HepG2 (cell line): ENCODE measurements at regions not wholly inside any gene's neighbourhood (a gene's known extent, or its start where the extent isn't known, plus 50 kb on each side); places are given as distances from the start of the nearest gene placed in this dataset.

Source experiments
- ATAC-seq: fragments of 200-7000 bp; cut with Tn5 transposase; 3 replicates; pipeline ENCODE4 v1.9.1; 2020; ENCODE audit warnings: mild to moderate bottlenecking, moderate library complexity
- BruUV-seq: library from RNA; stranded (reverse); fragments of 400-500 nt; replicated peaks from 2 replicates; lab custom pipeline; 2021; lab: Mats Ljungman, UMichigan
- CTCF ChIA-PET: fragments of 300-600 bp; formaldehyde crosslinking; extraction: SDS; loops from one replicate; lab custom pipeline; 2021; ENCODE audit warnings: low total read pairs, inconsistent platforms, low intra/inter-chr PET ratio; lab: Yijun Ruan, JAX
- POLR2A ChIA-PET: fragments of 350-600 bp; sonication (Branson Sonifier 250); formaldehyde crosslinking; loops from one replicate; lab custom pipeline; 2020; ENCODE audit warnings: antibody characterized with exemption, inconsistent platforms; lab: Yijun Ruan, JAX
- DNase-seq: peaks from one replicate; pipeline ENCODE4 v3.0.0-alpha.2; 2015; ENCODE audit warnings: low spot score
- FAIRE-seq: peaks from 3 replicates; lab custom pipeline; 2011; peaks lifted over from hg19 to GRCh38; lab: Jason Lieb, UNC
- H2AFZ ChIP-seq: one replicate; pipeline ENCODE4 v1.6.1; 2011; ENCODE audit warnings: low read length, inconsistent platforms
- H3K27ac ChIP-seq: fragments of 300-600 bp; 3 replicates; pipeline ENCODE4 v1.8.0; 2011; ENCODE audit warnings: mixed run types, mild to moderate bottlenecking, mixed read lengths, low read length, inconsistent platforms; ENCODE audit not compliant: insufficient read depth; ENCODE audit errors: extremely low read length
- H3K27me3 ChIP-seq, 2 experiments: fragments of 200-600 bp in 1 of 2; 2 replicates in 1 of 2; 3 replicates in 1 of 2; pipeline versions ENCODE4 v1.6.0 to v1.8.0; 2011; ENCODE audit warnings: low read length in 2 of 2, mild to moderate bottlenecking in 2 of 2, moderate library complexity in 2 of 2, inconsistent platforms in 1 of 2; ENCODE audit not compliant: insufficient read depth in 2 of 2, control insufficient read depth in 1 of 2
- H3K36me3 ChIP-seq, 2 experiments: fragments of 200-600 bp in 1 of 2; replicated peaks in 1 of 2; 2 replicates in 1 of 2; 3 replicates in 1 of 2; pipeline versions ENCODE4 v1.5.1 to v1.8.0; 2011; ENCODE audit warnings: low read length in 2 of 2, inconsistent platforms in 1 of 2; ENCODE audit not compliant: insufficient read depth in 2 of 2, control insufficient read depth in 1 of 2
- H3K4me1 ChIP-seq: 2 replicates; pipeline ENCODE4 v1.5.1; 2012; ENCODE audit warnings: low read length, inconsistent platforms; ENCODE audit not compliant: insufficient read depth
- H3K4me2 ChIP-seq: 2 replicates; pipeline ENCODE4 v1.6.0; 2011; ENCODE audit warnings: low read depth, low read length, inconsistent platforms
- H3K4me3 ChIP-seq, 3 experiments: fragments of 200-600 bp in 1 of 3; sonication (generic), shearing (Covaris generic) in 1 of 3; replicated peaks in 1 of 3; 2 replicates each; pipeline ENCODE4 v1.5.1; 2011 to 2016; ENCODE audit warnings: low read length in 3 of 3, inconsistent platforms in 2 of 3, low read depth in 2 of 3, mild to moderate bottlenecking in 2 of 3, control low read depth in 1 of 3, mixed read lengths in 1 of 3; ENCODE audit not compliant: insufficient read depth in 1 of 3
- H3K79me2 ChIP-seq: one replicate; pipeline ENCODE4 v1.6.1; 2011; ENCODE audit warnings: low read length, inconsistent platforms; ENCODE audit not compliant: insufficient read depth
- H3K9ac ChIP-seq: 2 replicates; pipeline ENCODE4 v1.6.0; 2011; ENCODE audit warnings: mild to moderate bottlenecking, low read depth, low read length, inconsistent platforms; ENCODE audit not compliant: insufficient read depth
- H3K9me3 ChIP-seq: 2 replicates; pipeline ENCODE4 v1.5.1; 2012; ENCODE audit warnings: mild to moderate bottlenecking, low read length
- H4K20me1 ChIP-seq: 2 replicates; pipeline ENCODE4 v1.6.0; 2011; ENCODE audit warnings: inconsistent platforms, mild to moderate bottlenecking, low read length, moderate library complexity; ENCODE audit not compliant: insufficient read depth
- GATAD2A ChIP-seq: IDR thresholded peaks from 2 replicates; pipeline ENCODE4 v1.6.1; 2016
- KDM4B ChIP-seq: sonication (generic); formaldehyde crosslinking; IDR thresholded peaks from 2 replicates; pipeline ENCODE4 v1.4.0; 2020; ENCODE audit warnings: missing genetic modification reagents
- KLF9 ChIP-seq: IDR thresholded peaks from 2 replicates; pipeline ENCODE4 v1.6.1; 2016; ENCODE audit warnings: low read depth
- MAFK ChIP-seq, 2 experiments: IDR thresholded peaks in 1 of 2; conservative IDR thresholded peaks in 1 of 2; 2 replicates each; pipeline ENCODE4 v1.6.1; 2011; ENCODE audit warnings: improper control_type of control experiment in 2 of 2, low read length in 2 of 2
- MZF1 ChIP-seq: sonication (generic); formaldehyde crosslinking; IDR thresholded peaks from 2 replicates; pipeline ENCODE4 v1.8.1; 2023; ENCODE audit warnings: mild to moderate bottlenecking, missing genetic modification reagents, borderline replicate concordance
- REPIN1 ChIP-seq: sonication (generic); formaldehyde crosslinking; IDR thresholded peaks from 2 replicates; pipeline ENCODE4 v1.8.0; 2022; ENCODE audit warnings: missing genetic modification reagents, low read depth, mild to moderate bottlenecking, borderline replicate concordance
- TBX3 ChIP-seq: fragments of 450-650 bp; IDR thresholded peaks from 2 replicates; pipeline ENCODE4 v1.6.1; 2017; ENCODE audit warnings: antibody characterized with exemption, mild to moderate bottlenecking, inconsistent platforms, borderline replicate concordance
- ZNF354B ChIP-seq: sonication (generic); formaldehyde crosslinking; IDR thresholded peaks from 2 replicates; pipeline ENCODE4 v1.8.0; 2022; ENCODE audit warnings: mild to moderate bottlenecking, missing genetic modification reagents
- ZNF83 ChIP-seq: sonication (generic); formaldehyde crosslinking; IDR thresholded peaks from 2 replicates; pipeline ENCODE4 v1.4.0; 2020; ENCODE audit warnings: missing genetic modification reagents, mild to moderate bottlenecking, borderline replicate concordance
- WGBS: methylation state at CpG from one replicate; pipeline ENCODE4 v1.1.6; 2017; ENCODE audit warnings: low lambda C conversion rate; 5-methylcytosine and 5-hydroxymethylcytosine counted together
- in situ Hi-C: cut with HindIII; loops from 2 replicates; pipeline ENCODE4 v1.10.0; 2017; ENCODE audit warnings: low pct_unique_long_range_greater_than_20kb; ENCODE audit not compliant: extremely low pct_ligation_motif_present
- intact Hi-C: fragments of 100-400 bp; cut with micrococcal nuclease; formaldehyde crosslinking; loops from one replicate; pipeline ENCODE4 v1.10.0; 2022; ENCODE audit not compliant: unreplicated experiment
- TF ChIP-seq, protein P1 (sequence below): sonication (generic); formaldehyde crosslinking; IDR thresholded peaks from 2 replicates; pipeline ENCODE4 v1.8.0; 2022; ENCODE audit warnings: mild to moderate bottlenecking, missing genetic modification reagents

GRCh38 chr2:212596688-212597087 lies 58.1 kb upstream of the ERBB4 start:
- ATAC-seq: no peak
- no peaks in the 10 kb centered on the region for H3K36me3 ChIP-seq
- WGBS: 16% methylated on average over 3 of the region's 3 CpGs
- no peaks in the 10 kb centered on the region for H3K4me1 ChIP-seq
- ChIA-PET CTCF (no interaction called here), POLR2A (no interaction called here)
- in situ Hi-C loops: no loop called here
- TF ChIP-seq MAFK (conservative IDR thresholded peaks at IDR 0.05 in 1 of 2, IDR thresholded peaks at IDR 0.05 in 1 of 2; ENCODE audit: low read length in 2 of 2) (no peak), GATAD2A (CRISPR knock-in tag) (no peak), TBX3 (no peak), MZF1 (CRISPR knock-in tag) (no peak), REPIN1 (CRISPR knock-in tag) (no peak), KDM4B (no peak), ZNF83 (CRISPR knock-in tag) (no peak), KLF9 (CRISPR knock-in tag) (no peak), ZNF354B (CRISPR knock-in tag) (no peak)
- TF ChIP-seq, protein P1, sequence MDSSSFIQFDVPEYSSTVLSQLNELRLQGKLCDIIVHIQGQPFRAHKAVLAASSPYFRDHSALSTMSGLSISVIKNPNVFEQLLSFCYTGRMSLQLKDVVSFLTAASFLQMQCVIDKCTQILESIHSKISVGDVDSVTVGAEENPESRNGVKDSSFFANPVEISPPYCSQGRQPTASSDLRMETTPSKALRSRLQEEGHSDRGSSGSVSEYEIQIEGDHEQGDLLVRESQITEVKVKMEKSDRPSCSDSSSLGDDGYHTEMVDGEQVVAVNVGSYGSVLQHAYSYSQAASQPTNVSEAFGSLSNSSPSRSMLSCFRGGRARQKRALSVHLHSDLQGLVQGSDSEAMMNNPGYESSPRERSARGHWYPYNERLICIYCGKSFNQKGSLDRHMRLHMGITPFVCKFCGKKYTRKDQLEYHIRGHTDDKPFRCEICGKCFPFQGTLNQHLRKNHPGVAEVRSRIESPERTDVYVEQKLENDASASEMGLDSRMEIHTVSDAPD (CRISPR knock-in tag): no peak
- DNase-seq: no peak
- no peak overlapping the region for H3K4me2 ChIP-seq
- FAIRE-seq: no peak
- H3K4me3 ChIP-seq: no peak overlapping the region
- no peaks in the 10 kb centered on the region for H3K9me3 ChIP-seq
- no peaks in the 10 kb centered on the region for H3K79me2 ChIP-seq
- no peak overlapping the region for H3K27ac ChIP-seq
- H2AFZ ChIP-seq: no peak overlapping the region
- intact Hi-C loops: no loop called here
- no peaks in the 10 kb centered on the region for H3K27me3 ChIP-seq
- H3K9ac ChIP-seq: no peak overlapping the region
- no TSS peak for BruUV-seq
- H4K20me1 ChIP-seq: no peaks in the 10 kb centered on the region
